GM20000 (cell line): ENCODE measurements at regions not wholly inside any gene's neighbourhood (a gene's known extent, or its start where the extent isn't known, plus 50 kb on each side); places are given as distances from the start of the nearest gene placed in this dataset.

ENCODE experiments used
- DNase-seq: peaks from one replicate; pipeline ENCODE4 v3.0.0; 2012; ENCODE audit warnings: low spot score
- CTCF ChIP-seq: IDR thresholded peaks from 2 replicates; pipeline ENCODE4 v1.5.1; 2012; ENCODE audit warnings: mild to moderate bottlenecking, control low read depth; ENCODE audit errors: extremely low read depth, missing control alignments

GRCh38 chr4:186943411-186943810 lies 219.8 kb upstream of the FAT1 start:
- no peak for TF ChIP-seq CTCF

GRCh38 chr4:186946136-186946535 lies 222.5 kb upstream of the FAT1 start:
- no peak for DNase-seq
- TF ChIP-seq CTCF: no peak

More at GRCh38 chr4:186943411-186943810, 219.8 kb upstream of the FAT1 start:
- no peak for DNase-seq

GRCh38 chr4:186946682-186947294 lies 223.1 kb upstream of the FAT1 start:
- DNase-seq: no peak

GRCh38 chr4:186948361-186949242 lies 224.9 kb upstream of the FAT1 start:
- no peak for DNase-seq
- no peak for TF ChIP-seq CTCF

More at GRCh38 chr4:186946682-186947294, 223.1 kb upstream of the FAT1 start:
- TF ChIP-seq CTCF: no peak

GRCh38 chr4:186949847-186950246 lies 226.2 kb upstream of the FAT1 start:
- no peak for TF ChIP-seq CTCF
- no peak for DNase-seq

GRCh38 chr4:186952709-186953108 lies 229.1 kb upstream of the FAT1 start:
- TF ChIP-seq CTCF: no peak
- no peak for DNase-seq

- no peak for TF ChIP-seq CTCF
- no peak for DNase-seq
These were observed 230.1 kb upstream of the FAT1 start for GRCh38 chr4:186953599-186954260.
